ENCODE measurements at regions not wholly inside any gene's neighbourhood (a gene's known extent, or its start where the extent isn't known, plus 50 kb on each side); places are given as distances from the start of the nearest gene placed in this dataset.

DNA sequence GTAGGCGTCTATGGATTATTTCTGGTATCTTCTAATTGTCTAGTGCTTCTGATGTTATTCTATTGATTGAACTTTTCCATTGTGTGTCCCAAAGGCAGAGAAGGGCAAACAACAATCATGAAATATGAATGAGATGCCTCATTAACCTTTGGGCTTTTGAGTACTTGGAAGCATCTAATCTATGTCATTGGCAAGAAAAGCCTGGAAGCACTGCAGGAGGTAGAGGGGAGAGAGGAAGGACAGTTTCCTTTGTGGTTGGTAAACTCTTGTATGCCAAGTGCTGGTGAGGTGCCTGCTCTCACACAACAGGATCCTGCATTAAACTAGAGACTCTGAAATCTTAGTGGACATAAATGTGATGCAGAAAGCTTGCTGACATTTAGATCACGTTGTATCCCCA lies 155.2 kb upstream of the TPK1 start:
- TF ChIP-seq POLR2A (IDR thresholded peaks at IDR 0.05) (no peak), EP300 (IDR thresholded peaks at IDR 0.05) (no peak)
- TF ChIP-seq, protein P1, sequence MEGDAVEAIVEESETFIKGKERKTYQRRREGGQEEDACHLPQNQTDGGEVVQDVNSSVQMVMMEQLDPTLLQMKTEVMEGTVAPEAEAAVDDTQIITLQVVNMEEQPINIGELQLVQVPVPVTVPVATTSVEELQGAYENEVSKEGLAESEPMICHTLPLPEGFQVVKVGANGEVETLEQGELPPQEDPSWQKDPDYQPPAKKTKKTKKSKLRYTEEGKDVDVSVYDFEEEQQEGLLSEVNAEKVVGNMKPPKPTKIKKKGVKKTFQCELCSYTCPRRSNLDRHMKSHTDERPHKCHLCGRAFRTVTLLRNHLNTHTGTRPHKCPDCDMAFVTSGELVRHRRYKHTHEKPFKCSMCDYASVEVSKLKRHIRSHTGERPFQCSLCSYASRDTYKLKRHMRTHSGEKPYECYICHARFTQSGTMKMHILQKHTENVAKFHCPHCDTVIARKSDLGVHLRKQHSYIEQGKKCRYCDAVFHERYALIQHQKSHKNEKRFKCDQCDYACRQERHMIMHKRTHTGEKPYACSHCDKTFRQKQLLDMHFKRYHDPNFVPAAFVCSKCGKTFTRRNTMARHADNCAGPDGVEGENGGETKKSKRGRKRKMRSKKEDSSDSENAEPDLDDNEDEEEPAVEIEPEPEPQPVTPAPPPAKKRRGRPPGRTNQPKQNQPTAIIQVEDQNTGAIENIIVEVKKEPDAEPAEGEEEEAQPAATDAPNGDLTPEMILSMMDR (IDR thresholded peaks at IDR 0.05): no peak
